Activated CD8-positive, alpha-beta memory T cell treated with anti-CD3 and anti-CD28 coated beads, Interleukin-2, amount 10 ng/mL, durations not matched to agents 7 days and 5 days (primary cell): ENCODE measurements at regions not wholly inside any gene's neighbourhood (a gene's known extent, or its start where the extent isn't known, plus 50 kb on each side); places are given as distances from the start of the nearest gene placed in this dataset.
"Not testable (repeated sequence)": the region's sequence is repeated elsewhere in the genome, so short reads cannot be mapped to it uniquely, and the experiment has no call there.

ENCODE experiments used
- ATAC-seq: fragments of 150-1000 bp; cut with Tn5 transposase; one replicate; pipeline ENCODE4 v1.10.0; 2021; ENCODE audit warnings: moderate library complexity
- CTCF ChIA-PET: fragments of 350-600 bp; sonication (Branson Sonifier 250); formaldehyde crosslinking; loops from one replicate; lab custom pipeline; 2021; ENCODE audit warnings: antibody characterized with exemption; lab: Charles Lee
- DNase-seq: peaks from one replicate; pipeline ENCODE4 v3.0.0-alpha.2; 2020
- H3K27ac Mint-ChIP-seq: one replicate; pipeline ENCODE4 v1.8.0; 2021; ENCODE audit warnings: mild to moderate bottlenecking, mixed read lengths
- H3K27me3 Mint-ChIP-seq: one replicate; pipeline ENCODE4 v1.8.0; 2021; ENCODE audit warnings: mixed read lengths
- H3K36me3 Mint-ChIP-seq: one replicate; pipeline ENCODE4 v1.8.0; 2021; ENCODE audit warnings: mild to moderate bottlenecking, mixed read lengths
- H3K4me1 Mint-ChIP-seq: one replicate; pipeline ENCODE4 v1.8.0; 2021; ENCODE audit warnings: mixed read lengths
- H3K4me3 Mint-ChIP-seq: one replicate; pipeline ENCODE4 v1.8.0; 2021; ENCODE audit warnings: mild to moderate bottlenecking, moderate library complexity, mixed read lengths
- H3K9me3 Mint-ChIP-seq: one replicate; pipeline ENCODE4 v1.8.0; 2022; ENCODE audit warnings: low read depth, mixed read lengths

GRCh38 chr6:150510576-150510975, 89.1 kb upstream of the PLEKHG1 start:
- CTCF ChIA-PET = no interaction called here
- Mint-ChIP-seq H3K9me3 (no peaks in the 10 kb centered on the region), H3K27me3 (peaks cover 16% of the 10 kb centered on the region), H3K4me1 (no peaks in the 10 kb centered on the region), H3K27ac (no peak overlapping the region), H3K36me3 (no peaks in the 10 kb centered on the region), H3K4me3 (no peak overlapping the region)
- no peak for ATAC-seq
- no peak for DNase-seq

- CTCF ChIA-PET = no interaction called here
- no peak overlapping the region for H3K27ac Mint-ChIP-seq
- DNase-seq (no peak), ATAC-seq (no peak)
- H3K4me3 Mint-ChIP-seq = no peak overlapping the region
- H3K9me3 Mint-ChIP-seq = no peaks in the 10 kb centered on the region
- H3K36me3 Mint-ChIP-seq = no peaks in the 10 kb centered on the region
- H3K4me1 Mint-ChIP-seq = no peaks in the 10 kb centered on the region
- peaks cover 16% of the 10 kb centered on the region for H3K27me3 Mint-ChIP-seq
Observed at GRCh38 chr6:150511313-150511712, 88.4 kb upstream of the PLEKHG1 start.

GRCh38 chr6:150514806-150515380, 84.8 kb upstream of the PLEKHG1 start:
- no peak overlapping the region for H3K27ac Mint-ChIP-seq
- H3K27me3 Mint-ChIP-seq = peaks cover 18% of the 10 kb centered on the region
- H3K36me3 Mint-ChIP-seq = no peaks in the 10 kb centered on the region
- DNase-seq (no peak), ATAC-seq (no peak)
- H3K9me3 Mint-ChIP-seq = no peaks in the 10 kb centered on the region
- CTCF ChIA-PET = no interaction called here
- H3K4me3 Mint-ChIP-seq = no peak overlapping the region
- H3K4me1 Mint-ChIP-seq = peaks cover 2% of the 10 kb centered on the region

- CTCF ChIA-PET = no interaction called here
- H3K36me3 Mint-ChIP-seq = no peaks in the 10 kb centered on the region
- peaks cover 4% of the 10 kb centered on the region for H3K4me1 Mint-ChIP-seq
- H3K27me3 Mint-ChIP-seq = peaks cover 17% of the 10 kb centered on the region
- H3K4me3 Mint-ChIP-seq = no peak overlapping the region
- no peak for ATAC-seq
- no peaks in the 10 kb centered on the region for H3K9me3 Mint-ChIP-seq
- no peak for DNase-seq
- no peak overlapping the region for H3K27ac Mint-ChIP-seq
Observed at GRCh38 chr6:150516199-150516598, 83.5 kb upstream of the PLEKHG1 start.

- Mint-ChIP-seq H3K4me3 (no peak overlapping the region), H3K4me1 (peaks cover 4% of the 10 kb centered on the region), H3K27ac (no peak overlapping the region), H3K27me3 (peaks cover 19% of the 10 kb centered on the region), H3K9me3 (no peaks in the 10 kb centered on the region), H3K36me3 (no peaks in the 10 kb centered on the region)
- CTCF ChIA-PET = no interaction called here
- ATAC-seq (no peak), DNase-seq (no peak)
Observed at GRCh38 chr6:150517175-150517574, 82.5 kb upstream of the PLEKHG1 start.

GRCh38 chr6:150521482-150521881, 78.2 kb upstream of the PLEKHG1 start:
- Mint-ChIP-seq H3K36me3 (no peaks in the 10 kb centered on the region), H3K4me3 (no peak overlapping the region), H3K27me3 (peaks cover 13% of the 10 kb centered on the region), H3K4me1 (peaks cover 4% of the 10 kb centered on the region), H3K27ac (no peak overlapping the region), H3K9me3 (no peaks in the 10 kb centered on the region)
- no peak for DNase-seq
- CTCF ChIA-PET = no interaction called here
- no peak for ATAC-seq

- H3K27ac Mint-ChIP-seq, CTCF ChIA-PET, DNase-seq, H3K4me3 Mint-ChIP-seq, H3K9me3 Mint-ChIP-seq, H3K36me3 Mint-ChIP-seq, ATAC-seq, H3K4me1 Mint-ChIP-seq: not testable (repeated sequence)
- peaks cover 15% of the 10 kb centered on the region for H3K27me3 Mint-ChIP-seq
Observed at GRCh38 chr6:150523216-150523615, 76.5 kb upstream of the PLEKHG1 start.

GRCh38 chr6:150525300-150525699, 74.4 kb upstream of the PLEKHG1 start:
- H3K27ac Mint-ChIP-seq = no peak overlapping the region
- peaks cover 15% of the 10 kb centered on the region for H3K27me3 Mint-ChIP-seq
- H3K4me3 Mint-ChIP-seq = no peak overlapping the region
- H3K9me3 Mint-ChIP-seq = no peaks in the 10 kb centered on the region
- ATAC-seq (no peak), DNase-seq (no peak)
- H3K4me1 Mint-ChIP-seq = no peaks in the 10 kb centered on the region
- CTCF ChIA-PET = no interaction called here
- no peaks in the 10 kb centered on the region for H3K36me3 Mint-ChIP-seq

GRCh38 chr6:150527100-150527499, 72.6 kb upstream of the PLEKHG1 start:
- H3K36me3 Mint-ChIP-seq = no peaks in the 10 kb centered on the region
- CTCF ChIA-PET = no interaction called here
- DNase-seq = no peak

GRCh38 chr6:150528648-150529285, 70.9 kb upstream of the PLEKHG1 start:
- no peaks in the 10 kb centered on the region for H3K9me3 Mint-ChIP-seq
- H3K27ac Mint-ChIP-seq = no peak overlapping the region

More at GRCh38 chr6:150527100-150527499, 72.6 kb upstream of the PLEKHG1 start:
- Mint-ChIP-seq H3K4me1 (no peaks in the 10 kb centered on the region), H3K27ac (no peak overlapping the region), H3K27me3 (peaks cover 13% of the 10 kb centered on the region), H3K9me3 (no peaks in the 10 kb centered on the region), H3K4me3 (no peak overlapping the region)
- no peak for ATAC-seq

GRCh38 chr6:150529646-150530045, 70.0 kb upstream of the PLEKHG1 start:
- ATAC-seq (no peak), DNase-seq (no peak)
- H3K9me3 Mint-ChIP-seq = no peaks in the 10 kb centered on the region
- H3K4me1 Mint-ChIP-seq = no peaks in the 10 kb centered on the region
- H3K27me3 Mint-ChIP-seq = peaks cover 13% of the 10 kb centered on the region
- no peak overlapping the region for H3K27ac Mint-ChIP-seq
- H3K36me3 Mint-ChIP-seq = no peaks in the 10 kb centered on the region
- CTCF ChIA-PET = no interaction called here
- no peak overlapping the region for H3K4me3 Mint-ChIP-seq

More at GRCh38 chr6:150528648-150529285, 70.9 kb upstream of the PLEKHG1 start:
- no peak for DNase-seq
- no peak overlapping the region for H3K4me3 Mint-ChIP-seq
- CTCF ChIA-PET = no interaction called here
- no peak for ATAC-seq
- peaks cover 13% of the 10 kb centered on the region for H3K27me3 Mint-ChIP-seq
- H3K36me3 Mint-ChIP-seq = no peaks in the 10 kb centered on the region
- no peaks in the 10 kb centered on the region for H3K4me1 Mint-ChIP-seq

GRCh38 chr6:150531957-150532356, 67.7 kb upstream of the PLEKHG1 start:
- CTCF ChIA-PET = no interaction called here
- ATAC-seq (no peak), DNase-seq (no peak)
- Mint-ChIP-seq H3K4me1 (no peaks in the 10 kb centered on the region), H3K36me3 (no peaks in the 10 kb centered on the region), H3K27ac (no peak overlapping the region), H3K4me3 (no peak overlapping the region), H3K9me3 (no peaks in the 10 kb centered on the region), H3K27me3 (peaks cover 15% of the 10 kb centered on the region)

GRCh38 chr6:150534553-150534952, 65.1 kb upstream of the PLEKHG1 start:
- DNase-seq = no peak
- Mint-ChIP-seq H3K27ac (no peak overlapping the region), H3K27me3 (peaks cover 21% of the 10 kb centered on the region), H3K36me3 (no peaks in the 10 kb centered on the region), H3K4me1 (peaks cover 2% of the 10 kb centered on the region), H3K4me3 (no peak overlapping the region), H3K9me3 (no peaks in the 10 kb centered on the region)
- CTCF ChIA-PET = interaction anchor here (0.6 kb wide), 1 partner anchor 620 kb away, joined by 5 read pairs; no protein-coding TSS in a partner anchor
- ATAC-seq = no peak

GRCh38 chr6:150535151-150535804, 64.4 kb upstream of the PLEKHG1 start:
- Mint-ChIP-seq H3K4me3 (no peak overlapping the region), H3K9me3 (no peaks in the 10 kb centered on the region), H3K27ac (no peak overlapping the region), H3K4me1 (peaks cover 6% of the 10 kb centered on the region), H3K36me3 (no peaks in the 10 kb centered on the region), H3K27me3 (peaks cover 25% of the 10 kb centered on the region)
- CTCF ChIA-PET = interaction anchor here (0.6 kb wide), 1 partner anchor 619 kb away, joined by 5 read pairs; no protein-coding TSS in a partner anchor
- no peak for DNase-seq
- ATAC-seq = no peak
